ENCODE measurements at regions not wholly inside any gene's neighbourhood (a gene's known extent, or its start where the extent isn't known, plus 50 kb on each side); places are given as distances from the start of the nearest gene placed in this dataset.

DNA sequence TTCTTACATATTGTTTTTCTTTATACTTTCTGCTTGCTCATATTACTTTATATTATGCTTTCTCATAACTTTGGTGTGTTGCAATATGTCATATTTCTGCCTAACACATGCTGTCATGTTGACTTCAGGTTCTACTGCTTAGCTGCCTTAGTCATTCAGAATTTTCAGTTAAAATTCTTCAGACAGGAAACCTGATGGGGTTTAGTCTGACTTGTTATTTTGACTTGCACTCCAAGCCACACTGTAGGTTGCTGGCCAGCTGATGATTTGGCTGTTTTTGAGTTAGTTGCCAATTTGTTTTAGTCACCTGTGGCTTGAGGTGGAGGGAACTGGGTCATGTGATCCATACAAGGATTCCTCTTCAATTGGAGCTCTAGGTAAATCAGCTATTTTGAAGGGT is 315.4 kb downstream of the MAP2K6 start:
- TF ChIP-seq, protein P1, sequence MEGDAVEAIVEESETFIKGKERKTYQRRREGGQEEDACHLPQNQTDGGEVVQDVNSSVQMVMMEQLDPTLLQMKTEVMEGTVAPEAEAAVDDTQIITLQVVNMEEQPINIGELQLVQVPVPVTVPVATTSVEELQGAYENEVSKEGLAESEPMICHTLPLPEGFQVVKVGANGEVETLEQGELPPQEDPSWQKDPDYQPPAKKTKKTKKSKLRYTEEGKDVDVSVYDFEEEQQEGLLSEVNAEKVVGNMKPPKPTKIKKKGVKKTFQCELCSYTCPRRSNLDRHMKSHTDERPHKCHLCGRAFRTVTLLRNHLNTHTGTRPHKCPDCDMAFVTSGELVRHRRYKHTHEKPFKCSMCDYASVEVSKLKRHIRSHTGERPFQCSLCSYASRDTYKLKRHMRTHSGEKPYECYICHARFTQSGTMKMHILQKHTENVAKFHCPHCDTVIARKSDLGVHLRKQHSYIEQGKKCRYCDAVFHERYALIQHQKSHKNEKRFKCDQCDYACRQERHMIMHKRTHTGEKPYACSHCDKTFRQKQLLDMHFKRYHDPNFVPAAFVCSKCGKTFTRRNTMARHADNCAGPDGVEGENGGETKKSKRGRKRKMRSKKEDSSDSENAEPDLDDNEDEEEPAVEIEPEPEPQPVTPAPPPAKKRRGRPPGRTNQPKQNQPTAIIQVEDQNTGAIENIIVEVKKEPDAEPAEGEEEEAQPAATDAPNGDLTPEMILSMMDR (IDR thresholded peaks at IDR 0.05; ENCODE audit: extremely low read depth, insufficient read depth, missing control alignments) = no peak
- DNase-seq (ENCODE audit: low spot score) = no peak
- in situ Hi-C loops (cut with MboI; ENCODE audit: low pct_unique_long_range_greater_than_20kb, low sequenced_read_pairs, unreplicated experiment) = no loop called here

DNA sequence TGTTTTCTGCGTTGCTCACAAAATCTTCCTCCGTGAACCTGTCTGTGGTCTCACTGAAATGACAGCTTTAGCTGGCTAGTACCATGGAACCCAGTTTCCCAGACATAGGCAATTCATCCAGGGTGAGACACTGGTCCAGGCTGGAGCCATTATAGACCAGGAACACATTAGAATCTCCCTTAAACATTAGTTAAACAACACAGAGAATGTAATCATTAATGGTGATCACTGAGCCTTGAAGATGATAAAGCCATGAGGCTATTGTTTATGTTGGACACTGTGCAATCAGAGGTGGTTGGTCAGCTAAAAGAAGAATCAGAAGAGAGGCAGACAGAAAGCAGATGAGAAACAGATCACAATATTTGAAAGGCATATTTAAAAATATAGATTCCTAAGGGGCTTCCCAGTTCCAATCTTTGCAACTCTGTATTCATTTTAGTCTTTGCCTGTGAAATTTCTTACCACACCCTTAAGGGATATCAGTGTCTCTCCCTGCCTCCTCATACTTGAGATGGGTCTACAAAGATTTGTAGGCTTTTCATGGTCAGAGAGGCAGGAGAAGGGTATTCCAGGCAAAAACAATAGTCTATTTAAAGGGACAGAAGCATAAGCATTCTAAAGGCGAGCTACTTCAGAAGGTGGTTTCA is 317.9 kb downstream of the MAP2K6 start:
- DNase-seq (ENCODE audit: low spot score) = no peak
- in situ Hi-C loops (cut with MboI; ENCODE audit: low pct_unique_long_range_greater_than_20kb, low sequenced_read_pairs, unreplicated experiment) = no loop called here
- TF ChIP-seq, protein P1 (IDR thresholded peaks at IDR 0.05; ENCODE audit: extremely low read depth, insufficient read depth, missing control alignments) = no peak

DNA sequence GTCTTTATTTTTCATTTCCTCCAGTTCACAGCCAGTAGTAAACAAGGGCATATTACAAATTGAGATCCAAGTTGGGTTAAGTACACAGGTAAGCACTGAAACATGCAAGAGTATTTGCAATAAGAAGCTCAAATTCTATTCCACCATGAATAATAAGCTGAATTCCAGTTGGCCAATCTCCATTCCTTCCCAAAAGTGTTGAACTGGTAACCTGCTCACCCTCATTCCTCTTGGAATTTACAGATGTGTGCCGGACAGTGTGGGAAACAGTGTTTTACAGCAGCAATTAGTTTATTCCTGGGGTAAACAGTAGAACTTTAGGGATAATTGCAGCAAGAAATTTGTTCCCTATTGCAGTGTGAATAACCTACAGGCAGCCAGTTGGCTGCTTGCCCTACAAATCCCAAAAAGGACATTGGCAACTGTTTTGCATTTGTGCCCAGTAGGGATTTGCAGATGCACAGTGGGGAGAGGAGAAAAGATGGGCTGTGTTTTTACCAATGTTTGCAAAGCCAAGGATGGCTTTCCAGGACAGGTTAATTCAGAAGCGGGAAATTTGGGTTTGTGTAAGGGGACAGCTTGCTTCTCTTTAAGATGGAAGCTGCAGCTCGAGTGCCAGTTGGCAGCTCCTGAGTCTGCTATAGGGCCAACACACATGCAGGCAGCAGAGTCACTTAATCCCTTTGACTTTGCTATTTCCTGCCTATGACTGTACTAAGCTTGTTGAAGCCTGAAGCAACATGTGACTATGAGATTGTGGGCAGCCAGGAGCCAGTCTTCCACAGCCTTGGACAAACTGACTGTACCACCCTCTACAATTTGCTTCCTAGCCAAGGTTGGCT is 318.9 kb downstream of the MAP2K6 start:
- in situ Hi-C loops (cut with MboI; ENCODE audit: low pct_unique_long_range_greater_than_20kb, low sequenced_read_pairs, unreplicated experiment) = no loop called here

DNA sequence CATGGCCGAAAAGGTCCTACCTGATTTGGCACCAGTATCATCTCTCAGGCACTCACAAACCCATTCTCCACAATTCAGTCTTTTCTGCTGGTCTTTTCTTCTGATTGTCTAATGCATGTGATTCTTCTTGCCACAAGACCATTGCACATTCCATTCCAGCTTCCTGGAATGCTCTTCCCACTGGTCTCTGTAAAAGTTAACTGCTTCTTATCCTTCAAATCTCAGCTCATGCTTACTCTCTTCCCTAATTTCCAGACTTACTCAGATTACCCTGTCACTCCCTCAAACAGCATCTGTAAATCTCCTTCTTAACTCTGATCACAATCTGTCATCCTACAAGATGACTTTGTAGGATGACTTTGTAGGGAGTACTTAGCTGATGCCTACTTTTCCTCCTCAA is 320.2 kb downstream of the MAP2K6 start:
- TF ChIP-seq, protein P1 (IDR thresholded peaks at IDR 0.05; ENCODE audit: extremely low read depth, insufficient read depth, missing control alignments) = no peak
- in situ Hi-C loops (cut with MboI; ENCODE audit: low pct_unique_long_range_greater_than_20kb, low sequenced_read_pairs, unreplicated experiment) = no loop called here
- no peak for DNase-seq (ENCODE audit: low spot score)

More for the DNA sequence above, 318.9 kb downstream of the MAP2K6 start:
- TF ChIP-seq, protein P1 (IDR thresholded peaks at IDR 0.05; ENCODE audit: extremely low read depth, insufficient read depth, missing control alignments) = no peak
- no peak for DNase-seq (ENCODE audit: low spot score)

DNA sequence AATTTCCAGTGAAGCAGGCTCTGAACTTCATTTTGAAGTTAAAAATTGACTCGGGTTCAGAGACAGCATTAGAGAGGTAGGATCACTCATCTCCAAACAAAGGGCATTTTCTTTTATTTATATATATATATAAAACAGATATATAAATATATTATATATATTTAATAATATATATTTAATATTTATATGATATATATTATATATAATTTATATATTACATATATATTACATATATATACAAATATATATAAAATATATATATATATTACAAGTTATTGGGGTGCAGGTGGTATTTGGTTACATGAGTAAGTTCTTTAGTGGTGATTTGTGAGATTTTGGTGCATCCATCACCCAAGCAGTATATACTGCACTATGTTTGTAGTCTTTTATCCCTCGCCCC is 320.8 kb downstream of the MAP2K6 start:
- in situ Hi-C loops (cut with MboI; ENCODE audit: low pct_unique_long_range_greater_than_20kb, low sequenced_read_pairs, unreplicated experiment) = no loop called here
- no peak for DNase-seq (ENCODE audit: low spot score)
- TF ChIP-seq, protein P1 (IDR thresholded peaks at IDR 0.05; ENCODE audit: extremely low read depth, insufficient read depth, missing control alignments) = no peak

DNA sequence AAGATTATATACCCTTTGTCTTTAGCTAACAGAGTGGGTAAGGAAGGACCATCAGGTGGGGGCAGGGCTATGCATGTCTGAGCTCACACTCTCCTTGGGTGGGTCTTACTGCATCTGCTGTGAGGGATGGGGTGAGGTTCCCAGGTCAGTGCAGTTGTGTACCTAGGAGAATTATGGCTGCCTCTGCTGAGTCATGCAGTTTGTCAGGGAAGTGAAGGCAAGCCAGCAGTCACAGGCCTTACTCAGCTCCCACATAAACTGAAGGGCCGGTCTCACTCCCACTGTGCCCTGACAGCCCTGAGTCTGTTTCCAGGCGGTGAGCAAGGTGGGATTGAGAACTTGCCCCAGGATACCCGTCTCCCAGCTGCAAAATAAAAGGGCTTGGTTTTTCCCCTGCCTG is 328.6 kb downstream of the MAP2K6 start:
- DNase-seq (ENCODE audit: low spot score) = no peak
- in situ Hi-C loops (cut with MboI; ENCODE audit: low pct_unique_long_range_greater_than_20kb, low sequenced_read_pairs, unreplicated experiment) = no loop called here
- TF ChIP-seq, protein P1 (IDR thresholded peaks at IDR 0.05; ENCODE audit: extremely low read depth, insufficient read depth, missing control alignments) = no peak
